GM19023 (cell line): ENCODE measurements at regions not wholly inside any gene's neighbourhood (a gene's known extent, or its start where the extent isn't known, plus 50 kb on each side); places are given as distances from the start of the nearest gene placed in this dataset.

ENCODE experiments used
- ATAC-seq: cut with Tn5 transposase; IDR thresholded peaks from one replicate; pipeline ENCODE4 v1.9.1; 2021; ENCODE audit warnings: mild to moderate bottlenecking, moderate library complexity; ENCODE audit not compliant: unreplicated experiment

- ATAC-seq, result no peak
These were observed 322.6 kb downstream of the LTN1 start for GRCh38 chr21:28669971-28670653.

DNA sequence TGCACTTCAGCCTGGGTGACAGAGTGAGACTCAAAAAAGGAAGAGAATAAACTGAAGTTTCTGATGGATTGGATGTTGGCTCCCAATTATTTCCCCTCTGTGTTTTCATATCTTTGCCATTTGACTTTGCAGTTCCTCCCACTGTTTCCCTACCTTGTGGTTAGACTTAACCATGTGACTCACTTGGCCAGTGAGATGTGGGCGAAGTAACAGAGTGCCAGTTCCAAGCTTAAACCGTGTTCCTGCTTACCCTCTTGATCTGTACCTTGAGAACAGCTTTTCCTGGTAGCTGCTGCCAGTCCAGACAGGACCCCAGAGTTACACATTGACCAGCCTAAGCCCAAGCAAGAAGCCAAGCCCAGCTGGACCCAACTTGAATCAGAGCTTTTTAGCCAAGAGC is 323.4 kb downstream of the LTN1 start:
- no peak for ATAC-seq

- ATAC-seq, result no peak
These were observed 328.9 kb downstream of the LTN1 start for GRCh38 chr21:28663754-28664153.

DNA sequence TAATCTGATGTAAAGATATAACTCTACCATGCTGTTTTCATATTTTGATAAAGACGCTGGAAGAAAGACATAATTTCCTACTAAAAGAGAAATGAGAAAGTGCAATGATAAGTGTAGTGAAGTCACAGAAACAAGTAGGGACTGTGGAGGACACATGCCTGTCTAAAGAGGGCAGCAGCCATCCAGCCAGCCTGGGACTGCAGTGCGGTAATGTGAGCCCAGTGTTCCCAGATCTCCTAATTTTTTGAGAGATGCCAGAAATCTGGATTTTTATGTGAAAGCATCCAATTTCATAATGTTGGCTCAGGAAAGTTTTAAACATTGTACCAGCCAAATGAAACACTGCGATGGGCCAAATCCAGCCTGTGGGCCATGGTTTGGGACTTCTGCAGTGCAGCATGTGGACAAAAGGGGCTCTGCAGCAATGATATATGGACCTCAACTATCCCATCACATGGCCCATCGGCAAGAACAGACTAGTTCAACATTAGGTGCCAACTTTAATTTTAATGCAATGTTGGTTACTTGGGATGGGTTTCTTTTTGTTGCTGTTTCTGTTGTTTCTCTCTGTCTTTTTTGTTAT is 329.5 kb downstream of the LTN1 start:
- no peak for ATAC-seq

DNA sequence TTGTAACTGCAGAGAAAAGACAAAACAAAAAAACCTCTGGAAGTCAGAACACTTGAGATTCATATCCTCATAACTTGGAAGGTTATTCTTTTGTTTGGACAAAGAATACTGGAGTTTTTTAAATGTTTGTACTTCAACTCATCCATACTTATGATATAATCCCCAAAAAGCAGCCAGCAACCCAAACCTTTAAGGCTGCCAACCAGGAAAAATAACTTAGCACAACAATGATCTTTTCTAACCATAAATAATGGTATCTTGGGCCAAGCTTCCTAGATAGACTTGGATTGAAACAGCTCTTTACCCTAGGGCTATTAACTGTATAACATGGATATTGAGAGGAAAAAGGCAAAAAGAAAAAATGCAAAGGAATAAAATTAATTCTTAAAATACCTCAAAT is 335.1 kb downstream of the LTN1 start:
- no peak for ATAC-seq

GRCh38 chr21:28655471-28655870 is 337.2 kb downstream of the LTN1 start:
- ATAC-seq, result no peak

DNA sequence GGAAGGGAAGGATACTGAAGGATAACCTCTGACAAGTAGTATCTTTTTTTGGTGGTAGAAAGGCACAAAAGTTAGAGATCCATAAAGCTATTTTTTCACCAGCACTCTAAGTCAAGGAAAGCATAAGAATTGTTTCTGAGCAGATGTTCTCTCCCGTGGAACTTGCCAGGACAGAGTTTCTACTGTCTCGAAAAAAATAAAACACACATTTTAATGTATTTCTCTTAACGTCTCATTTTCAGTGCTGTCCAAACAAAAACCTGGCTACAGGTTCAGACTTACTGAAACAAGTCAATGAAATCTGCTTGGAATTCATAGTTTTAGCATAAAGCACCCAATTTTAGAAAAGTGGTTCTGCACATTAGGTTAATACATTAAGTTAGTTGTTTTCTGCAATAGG is 338.3 kb downstream of the LTN1 start:
- ATAC-seq, result no peak

DNA sequence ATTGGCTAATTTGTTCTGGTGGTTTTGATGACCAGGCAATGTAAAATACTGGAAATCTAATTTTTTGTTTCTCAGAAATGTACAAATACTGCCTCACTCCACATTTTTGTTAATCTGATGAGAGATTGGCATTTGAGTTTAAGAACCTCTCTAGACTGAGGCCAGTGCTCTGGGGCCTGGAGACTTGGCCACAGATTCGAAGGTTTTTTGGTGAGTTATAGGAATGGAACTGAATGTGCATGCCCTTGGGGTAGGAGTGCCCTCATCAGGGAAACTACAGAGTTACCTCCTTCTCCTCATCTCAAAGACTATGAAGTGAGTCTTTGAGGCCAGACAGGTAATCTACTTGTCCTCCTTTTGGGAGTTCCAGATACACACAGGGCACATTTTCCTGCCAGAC is 347.9 kb downstream of the LTN1 start:
- no peak for ATAC-seq

GRCh38 chr21:28642891-28643290 is 349.8 kb downstream of the LTN1 start:
- ATAC-seq, result no peak

- ATAC-seq, result no peak
These were observed 350.9 kb downstream of the LTN1 start for GRCh38 chr21:28641731-28642130.

GRCh38 chr21:28640326-28640725 is 352.4 kb downstream of the LTN1 start:
- ATAC-seq, result no peak

DNA sequence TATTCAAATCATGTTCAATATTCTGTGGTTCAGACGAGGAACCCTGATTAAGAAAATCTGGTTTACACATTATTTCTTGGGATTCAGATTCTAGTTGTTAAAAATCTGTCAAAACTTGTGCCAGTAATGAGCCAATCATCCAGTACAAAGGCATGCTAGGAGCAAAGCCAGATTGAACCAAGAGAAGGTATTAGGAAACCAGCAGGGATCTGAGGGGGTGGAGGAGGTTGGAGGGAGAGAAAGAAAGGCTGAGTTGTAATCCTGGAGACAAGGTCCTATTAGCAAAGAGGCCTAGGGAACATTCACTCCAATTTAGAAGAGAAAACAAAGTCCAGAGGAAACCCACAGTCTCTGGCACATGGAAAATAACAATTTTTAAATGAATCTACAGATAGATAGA is 352.9 kb downstream of the LTN1 start:
- ATAC-seq, result no peak

- no peak for ATAC-seq
These were observed 355.7 kb downstream of the LTN1 start for GRCh38 chr21:28636752-28637691.

DNA sequence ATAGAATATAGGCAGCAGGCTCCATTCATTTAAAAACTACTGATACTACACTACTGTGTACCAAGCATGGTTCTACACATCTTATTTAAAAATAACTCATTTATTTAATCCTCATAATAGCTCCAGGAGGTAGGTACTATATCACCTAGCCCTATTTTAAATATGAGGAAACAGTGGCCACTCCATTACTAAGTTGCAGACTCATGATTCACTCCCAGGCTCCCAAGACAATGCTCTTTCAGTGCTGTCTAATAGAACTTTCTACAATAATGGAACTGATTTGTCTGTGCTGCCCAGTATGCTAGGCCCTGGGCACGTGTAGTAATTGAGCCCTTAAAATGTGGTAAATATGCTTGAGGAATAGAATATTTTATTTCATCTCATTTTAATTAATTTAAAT is 357.1 kb downstream of the LTN1 start:
- ATAC-seq, result no peak

- no peak for ATAC-seq
These were observed 358.7 kb downstream of the LTN1 start for GRCh38 chr21:28633839-28634555.

GRCh38 chr21:28632755-28633408 is 359.8 kb downstream of the LTN1 start:
- ATAC-seq, result no peak

GRCh38 chr21:28627691-28628090 is 365.0 kb downstream of the LTN1 start:
- no peak for ATAC-seq

DNA sequence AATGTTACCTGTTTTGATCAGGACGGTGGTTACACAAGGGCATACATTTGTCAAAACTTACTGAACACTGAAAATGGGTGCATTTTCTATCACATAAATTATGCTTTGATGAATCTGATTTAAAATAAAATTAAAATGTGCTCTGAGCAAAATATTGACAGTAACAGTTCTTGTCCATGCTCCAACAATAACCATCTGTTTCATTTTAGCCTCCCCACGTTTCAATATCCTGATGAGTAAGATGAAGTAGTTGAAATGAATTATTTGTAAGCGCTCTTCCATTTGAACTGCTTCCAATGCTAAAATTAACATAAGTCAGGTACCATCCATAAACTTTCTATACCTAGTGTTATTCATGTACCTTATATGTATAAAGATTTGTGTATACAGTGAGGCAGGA is 365.4 kb downstream of the LTN1 start:
- ATAC-seq, result no peak

DNA sequence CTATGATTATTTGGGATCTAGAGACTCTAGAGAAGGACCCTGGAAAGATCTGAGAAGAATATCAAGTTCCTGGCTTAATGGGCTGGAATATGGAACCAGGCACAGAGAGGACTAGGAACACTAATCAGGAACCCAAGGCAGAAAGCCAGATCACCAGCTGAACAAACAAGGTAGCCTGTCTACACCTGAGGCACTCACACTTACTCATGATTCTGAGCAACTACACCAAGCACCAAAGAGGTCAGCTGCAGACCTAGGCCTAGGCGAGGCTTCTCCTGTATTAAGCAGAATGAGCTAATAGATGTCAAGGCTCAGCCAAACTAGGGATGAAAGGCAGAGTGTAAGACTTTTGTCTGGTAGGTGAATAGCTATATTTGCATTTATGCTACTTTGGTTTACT is 368.1 kb downstream of the LTN1 start:
- ATAC-seq, result no peak

- no peak for ATAC-seq
These were observed 375.4 kb downstream of the LTN1 start for GRCh38 chr21:28617300-28617699.

- ATAC-seq, result no peak
These were observed 377.4 kb downstream of the LTN1 start for GRCh38 chr21:28615276-28615675.
